22Rv1 (cell line): ENCODE measurements at regions not wholly inside any gene's neighbourhood (a gene's known extent, or its start where the extent isn't known, plus 50 kb on each side); places are given as distances from the start of the nearest gene placed in this dataset.

Experiments used
- H3K27ac ChIP-seq: fragments of 450-650 bp; 2 replicates; pipeline ENCODE4 v1.5.1; 2017
- ZFX ChIP-seq: fragments of 450-650 bp; IDR thresholded peaks from 2 replicates; pipeline ENCODE4 v1.6.1; 2017; ENCODE audit warnings: antibody characterized with exemption, borderline replicate concordance
- TF ChIP-seq, protein P1 (sequence below): fragments of 450-650 bp; IDR thresholded peaks from 2 replicates; pipeline ENCODE4 v1.5.1; 2017; ENCODE audit warnings: mild to moderate bottlenecking

- TF ChIP-seq ZFX: no peak
- TF ChIP-seq, protein P1, sequence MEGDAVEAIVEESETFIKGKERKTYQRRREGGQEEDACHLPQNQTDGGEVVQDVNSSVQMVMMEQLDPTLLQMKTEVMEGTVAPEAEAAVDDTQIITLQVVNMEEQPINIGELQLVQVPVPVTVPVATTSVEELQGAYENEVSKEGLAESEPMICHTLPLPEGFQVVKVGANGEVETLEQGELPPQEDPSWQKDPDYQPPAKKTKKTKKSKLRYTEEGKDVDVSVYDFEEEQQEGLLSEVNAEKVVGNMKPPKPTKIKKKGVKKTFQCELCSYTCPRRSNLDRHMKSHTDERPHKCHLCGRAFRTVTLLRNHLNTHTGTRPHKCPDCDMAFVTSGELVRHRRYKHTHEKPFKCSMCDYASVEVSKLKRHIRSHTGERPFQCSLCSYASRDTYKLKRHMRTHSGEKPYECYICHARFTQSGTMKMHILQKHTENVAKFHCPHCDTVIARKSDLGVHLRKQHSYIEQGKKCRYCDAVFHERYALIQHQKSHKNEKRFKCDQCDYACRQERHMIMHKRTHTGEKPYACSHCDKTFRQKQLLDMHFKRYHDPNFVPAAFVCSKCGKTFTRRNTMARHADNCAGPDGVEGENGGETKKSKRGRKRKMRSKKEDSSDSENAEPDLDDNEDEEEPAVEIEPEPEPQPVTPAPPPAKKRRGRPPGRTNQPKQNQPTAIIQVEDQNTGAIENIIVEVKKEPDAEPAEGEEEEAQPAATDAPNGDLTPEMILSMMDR: no peak
- H3K27ac ChIP-seq: no peak overlapping the region
Observed at GRCh38 chr1:3954170-3955169, 54.4 kb upstream of the C1orf174 start.

DNA sequence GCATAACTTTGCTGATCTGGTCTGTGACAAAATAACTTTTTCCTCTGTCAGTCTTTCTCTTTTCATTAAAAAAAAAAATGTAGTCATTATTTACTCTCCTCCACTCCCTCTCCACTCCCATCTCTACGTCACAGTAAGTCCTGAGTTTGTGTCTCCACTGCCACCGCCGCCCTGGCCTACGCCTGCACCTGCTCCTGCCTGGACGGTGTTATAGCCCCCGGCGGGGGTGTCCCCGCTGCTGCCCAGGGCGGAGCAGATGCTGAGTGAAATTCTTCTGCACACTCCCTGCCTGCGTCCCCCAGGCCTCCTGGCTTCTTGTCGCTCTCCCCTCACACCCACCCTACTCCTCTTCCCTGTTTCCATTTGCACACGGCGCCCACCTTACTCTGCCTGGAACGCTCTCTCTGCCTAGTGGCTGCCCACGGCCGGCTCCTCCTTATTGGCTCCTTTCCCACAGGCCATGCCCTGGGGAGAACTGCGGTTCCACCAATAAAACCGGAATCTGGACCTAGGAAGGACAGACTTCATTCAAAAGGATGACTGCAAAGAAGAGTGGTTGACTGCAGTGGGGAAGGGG is 55.2 kb upstream of the C1orf174 start:
- TF ChIP-seq, protein P1: no peak
- TF ChIP-seq ZFX: no peak
- no peak overlapping the region for H3K27ac ChIP-seq

DNA sequence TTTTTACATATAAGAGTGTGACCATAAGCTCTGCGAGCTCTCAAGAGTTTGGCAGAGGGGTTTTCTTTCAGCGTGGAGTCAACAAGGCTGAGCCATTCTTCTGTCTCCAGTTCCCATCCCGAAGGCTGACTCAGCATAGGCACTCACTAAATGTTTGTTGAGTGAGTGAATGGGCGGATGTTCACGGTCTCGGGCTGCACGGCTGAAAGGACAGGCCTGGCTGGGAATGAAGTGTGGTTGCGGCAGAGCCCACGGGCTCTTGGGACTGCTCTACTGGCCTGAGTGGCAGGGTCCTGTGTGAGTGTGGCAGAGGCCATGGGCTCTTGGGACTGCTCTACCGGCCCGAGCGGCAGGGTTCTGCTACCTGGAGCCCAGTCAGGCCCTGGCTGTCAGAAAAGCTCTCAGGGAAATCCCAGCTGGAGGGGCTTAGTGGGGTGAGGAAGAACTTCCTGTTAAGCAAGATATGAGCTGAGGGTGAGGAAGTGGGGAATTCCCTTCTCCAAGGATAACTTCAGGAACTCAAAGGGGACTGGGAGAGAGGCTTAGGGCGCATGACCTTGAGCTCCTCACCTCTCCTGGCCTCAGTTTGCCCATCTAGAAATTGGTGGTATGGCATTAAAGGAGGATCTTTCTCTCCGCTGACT is 56.6 kb upstream of the C1orf174 start:
- TF ChIP-seq ZFX: no peak
- TF ChIP-seq, protein P1: no peak
- H3K27ac ChIP-seq: no peak overlapping the region

DNA sequence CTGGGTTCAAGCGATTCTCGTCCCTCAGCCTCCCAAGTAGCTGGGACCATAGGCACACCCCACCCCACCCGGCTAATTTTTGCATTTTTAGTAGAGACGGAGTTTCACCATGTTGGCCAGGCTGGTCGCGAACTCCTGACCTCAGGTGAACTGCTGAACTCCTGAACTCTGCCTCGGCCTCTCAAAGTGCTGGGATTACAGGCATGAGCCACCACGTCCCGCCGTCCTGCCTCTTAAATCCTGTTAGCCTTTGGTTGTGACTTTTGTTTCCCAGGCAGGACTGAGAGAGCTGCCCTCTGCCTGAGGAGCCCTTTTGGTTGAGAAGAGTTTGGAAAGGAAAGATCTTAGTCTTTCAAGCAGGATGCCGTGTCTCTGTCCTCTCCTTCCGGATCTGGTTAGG is 59.3 kb upstream of the C1orf174 start:
- no peak overlapping the region for H3K27ac ChIP-seq
- TF ChIP-seq, protein P1: no peak
- TF ChIP-seq ZFX: no peak

- H3K27ac ChIP-seq: no peak overlapping the region
- TF ChIP-seq, protein P1: no peak
- TF ChIP-seq ZFX: no peak
Observed at GRCh38 chr1:3963554-3963953, 63.5 kb upstream of the C1orf174 start.

GRCh38 chr1:3965693-3966092 is 65.6 kb upstream of the C1orf174 start:
- TF ChIP-seq, protein P1: no peak
- no peak for TF ChIP-seq ZFX

More at GRCh38 chr1:3965693-3966092, 65.6 kb upstream of the C1orf174 start:
- H3K27ac ChIP-seq: no peak overlapping the region
